Stimulated activated naive CD4-positive, alpha-beta T cell (primary cell): ENCODE measurements at regions not wholly inside any gene's neighbourhood (a gene's known extent, or its start where the extent isn't known, plus 50 kb on each side); places are given as distances from the start of the nearest gene placed in this dataset.
"Not testable (repeated sequence)": the region's sequence is repeated elsewhere in the genome, so short reads cannot be mapped to it uniquely, and the experiment has no call there.

Source experiments
- DNase-seq, 6 experiments: peaks; one replicate each; lab custom pipeline; 2025; lab: John Stamatoyannopoulos, UW

DNA sequence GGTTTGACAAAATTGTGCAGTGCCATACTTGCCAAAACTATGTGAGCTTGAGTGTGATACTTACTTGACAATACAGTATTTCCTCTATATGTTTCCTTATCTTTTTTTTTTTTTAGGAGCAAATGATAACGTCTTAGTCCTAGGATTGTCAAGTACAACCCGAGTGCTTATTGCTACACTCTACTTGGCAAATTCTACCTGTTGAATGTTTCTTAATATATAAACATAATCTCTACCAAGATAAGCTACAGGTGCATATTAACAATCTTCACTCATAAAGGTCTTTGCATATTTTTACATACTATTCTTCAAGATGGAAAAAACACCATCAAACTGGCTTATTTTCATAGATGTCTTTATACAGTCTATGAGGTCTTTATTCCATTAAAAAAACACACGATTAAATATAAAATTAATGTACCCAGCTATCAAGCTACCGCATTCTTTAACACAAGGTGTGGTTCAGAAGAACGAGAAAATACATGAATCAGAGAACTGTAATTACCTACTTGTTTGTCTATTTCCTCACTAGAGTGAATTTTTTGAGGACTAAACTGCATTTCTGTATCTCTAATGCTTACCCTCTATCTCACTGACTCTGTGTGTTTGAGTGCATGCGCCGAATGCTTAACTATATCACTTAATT lies 76.1 kb upstream of the PDSS1 start:
- DNase-seq, result no peak

DNA sequence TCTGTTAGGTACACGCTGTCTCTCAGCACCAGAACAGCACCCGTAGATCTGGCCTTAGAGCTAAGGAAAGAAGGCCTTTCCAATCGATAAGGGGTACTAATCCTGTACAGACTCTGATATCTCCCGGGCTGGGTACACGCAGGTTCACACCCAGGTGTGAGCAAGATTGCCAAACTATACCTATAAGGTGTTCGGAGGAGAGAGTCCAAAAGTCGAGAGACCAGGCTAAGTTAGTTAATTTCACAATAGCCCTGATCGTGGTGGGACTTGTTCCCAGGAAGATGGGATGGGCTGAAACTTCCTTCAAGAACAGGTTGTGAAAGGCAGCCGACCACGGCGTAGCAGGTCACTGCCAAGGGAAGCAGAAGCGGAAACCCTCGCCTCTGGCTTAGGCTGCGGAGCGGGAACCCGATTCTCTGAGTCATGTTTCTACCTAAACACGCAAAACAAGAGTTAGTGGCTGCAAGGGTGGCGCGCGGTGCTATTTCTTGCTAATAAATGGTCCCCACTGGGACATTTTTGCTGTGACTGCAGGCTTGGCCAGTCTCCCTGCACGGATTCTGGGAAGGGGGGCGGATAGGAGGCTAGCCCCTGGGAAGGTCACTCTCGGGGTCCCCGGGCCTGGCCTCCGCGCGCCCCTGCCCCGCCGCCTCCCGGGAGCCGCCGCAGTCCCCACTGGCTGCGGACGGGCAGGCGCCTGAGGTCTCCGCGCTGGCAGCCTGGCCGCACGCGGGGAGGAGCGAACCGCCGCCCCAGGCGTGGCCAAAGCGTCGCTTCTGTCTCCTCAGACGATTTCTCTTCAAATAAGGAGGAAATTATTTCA lies 75.4 kb upstream of the PDSS1 start:
- peak in 3 of 6 experiments; percentile 6 to 30 (median 22) for DNase-seq

DNA sequence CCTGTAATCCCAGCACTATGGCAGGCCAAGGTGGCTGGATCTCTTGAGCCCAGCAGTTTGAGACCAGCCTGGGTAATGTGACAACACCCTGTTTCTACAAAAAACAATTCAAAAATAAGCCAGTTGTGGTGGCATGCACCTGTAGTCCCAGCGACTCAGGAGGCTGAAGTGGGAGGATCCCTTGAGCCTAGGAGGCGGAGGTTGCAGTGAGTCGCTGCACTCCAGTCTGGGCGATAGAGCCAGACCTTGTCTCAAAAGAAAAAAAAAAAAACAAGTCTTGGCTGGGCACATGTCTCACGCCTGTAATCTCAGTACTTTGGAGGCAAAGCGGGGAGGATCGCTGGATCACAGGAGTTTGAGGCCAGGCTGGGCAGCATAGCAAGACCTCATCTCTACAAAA lies 74.6 kb upstream of the PDSS1 start:
- DNase-seq, result no peak

DNA sequence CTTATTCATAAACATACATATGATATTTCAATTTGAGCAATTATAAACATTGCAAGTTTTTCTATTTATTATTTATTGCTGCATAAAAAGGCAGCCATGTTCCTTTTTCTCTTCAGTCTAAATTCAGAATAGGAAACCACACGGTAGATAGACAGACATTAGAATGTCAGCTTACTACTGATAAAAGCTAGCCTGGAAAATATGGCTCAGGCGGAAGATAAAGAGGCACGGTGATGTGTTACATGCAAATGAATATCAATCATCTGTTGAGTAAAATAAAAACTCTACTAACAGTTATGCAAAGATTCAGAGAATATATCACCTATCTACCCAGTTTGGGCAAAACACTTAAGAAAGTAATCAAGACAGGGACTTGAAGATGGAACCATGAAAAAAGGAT lies 73.5 kb upstream of the PDSS1 start:
- DNase-seq, result no peak

DNA sequence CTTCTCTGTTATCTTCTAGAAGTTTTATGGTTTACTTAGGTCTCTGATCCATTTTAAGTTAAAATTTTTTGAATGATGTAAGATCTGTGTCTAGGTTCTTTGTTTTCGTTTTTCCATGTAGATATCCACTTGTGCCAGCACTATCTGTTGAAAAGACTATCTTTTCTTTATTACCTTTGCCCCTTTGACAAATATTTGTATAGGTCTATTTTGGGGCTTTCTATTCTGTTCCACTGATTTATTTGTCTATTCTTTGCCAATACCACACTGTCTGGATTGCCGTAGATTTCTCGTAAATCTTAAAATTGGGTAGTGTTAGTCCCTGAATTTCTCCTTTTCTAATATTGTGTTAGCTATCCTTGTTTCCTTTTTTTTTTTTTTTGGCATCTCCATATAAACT lies 71.4 kb upstream of the PDSS1 start:
- DNase-seq, result no peak

DNA sequence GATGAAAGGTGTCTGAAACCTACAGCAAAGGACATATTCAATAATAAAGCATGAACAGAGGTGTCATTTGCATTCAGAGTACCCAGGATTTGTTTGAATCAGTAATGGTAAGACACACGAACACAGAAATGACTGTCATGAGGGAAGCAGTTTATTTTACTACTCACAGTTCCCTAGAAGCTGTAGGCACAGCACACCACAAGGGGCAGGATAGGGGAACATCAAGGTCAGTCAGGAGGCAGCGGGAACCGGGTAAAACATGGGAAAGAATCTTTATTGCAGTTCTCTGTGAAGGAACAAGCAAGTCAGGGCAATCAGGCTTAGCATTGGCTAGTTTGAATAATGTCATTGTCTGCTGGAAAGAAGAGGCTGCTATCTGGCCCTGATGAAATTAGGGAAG lies 70.2 kb upstream of the PDSS1 start:
- DNase-seq, result no peak

DNA sequence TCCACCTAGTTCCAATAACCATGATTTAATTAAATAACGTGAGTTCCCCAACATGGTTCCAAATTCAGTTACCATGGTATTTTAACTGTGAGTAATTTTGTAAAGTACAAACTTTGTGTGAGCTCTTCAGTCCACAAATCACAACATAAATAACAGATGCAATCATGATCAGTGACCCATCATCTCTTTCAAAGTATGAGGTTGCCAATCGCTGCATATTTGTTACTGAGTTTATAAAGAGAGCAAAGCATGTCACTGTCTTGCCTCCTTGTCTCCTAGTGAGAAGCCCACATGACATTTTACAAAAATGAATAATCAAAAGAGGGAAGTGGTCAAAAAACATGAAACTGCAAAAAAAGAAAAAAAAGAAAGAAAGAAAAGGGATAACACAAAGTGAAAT lies 69.1 kb upstream of the PDSS1 start:
- DNase-seq, result no peak

DNA sequence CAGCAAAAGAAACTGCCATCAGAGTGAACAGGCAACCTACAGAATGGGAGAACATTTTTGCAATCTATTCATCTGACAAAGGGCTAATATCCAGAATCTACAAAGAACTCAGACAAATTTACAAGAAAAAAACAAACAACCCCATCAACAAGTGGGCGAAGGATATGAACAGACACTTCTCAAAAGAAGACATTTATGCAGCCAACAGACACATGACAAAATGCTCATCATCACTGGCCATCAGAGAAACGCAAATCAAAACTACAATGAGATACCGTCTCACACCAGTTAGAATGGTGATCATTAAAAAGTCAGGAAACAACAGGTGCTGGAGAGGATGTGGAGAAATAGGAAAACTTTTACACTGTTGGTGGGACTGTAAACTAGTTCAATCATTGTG lies 65.3 kb upstream of the PDSS1 start:
- DNase-seq, result not testable (repeated sequence)

DNA sequence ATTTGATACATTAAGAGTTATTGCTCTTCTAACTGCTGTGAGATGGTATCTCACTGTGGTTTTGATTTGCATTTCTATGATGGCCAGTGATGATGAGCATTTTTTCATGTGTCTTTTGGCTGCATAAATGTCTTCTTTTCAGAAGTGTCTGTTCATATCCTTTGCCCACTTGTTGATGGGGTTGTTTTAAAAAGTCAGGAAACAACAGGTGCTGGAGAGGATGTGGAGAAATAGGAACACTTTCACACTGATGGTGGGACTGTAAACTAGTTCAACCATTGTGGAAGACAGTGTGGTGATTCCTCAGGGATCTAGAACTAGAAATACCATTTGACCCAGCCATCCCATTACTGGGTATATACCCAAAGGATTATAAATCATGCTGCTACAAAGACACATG lies 63.4 kb upstream of the PDSS1 start:
- not testable (repeated sequence) for DNase-seq

DNA sequence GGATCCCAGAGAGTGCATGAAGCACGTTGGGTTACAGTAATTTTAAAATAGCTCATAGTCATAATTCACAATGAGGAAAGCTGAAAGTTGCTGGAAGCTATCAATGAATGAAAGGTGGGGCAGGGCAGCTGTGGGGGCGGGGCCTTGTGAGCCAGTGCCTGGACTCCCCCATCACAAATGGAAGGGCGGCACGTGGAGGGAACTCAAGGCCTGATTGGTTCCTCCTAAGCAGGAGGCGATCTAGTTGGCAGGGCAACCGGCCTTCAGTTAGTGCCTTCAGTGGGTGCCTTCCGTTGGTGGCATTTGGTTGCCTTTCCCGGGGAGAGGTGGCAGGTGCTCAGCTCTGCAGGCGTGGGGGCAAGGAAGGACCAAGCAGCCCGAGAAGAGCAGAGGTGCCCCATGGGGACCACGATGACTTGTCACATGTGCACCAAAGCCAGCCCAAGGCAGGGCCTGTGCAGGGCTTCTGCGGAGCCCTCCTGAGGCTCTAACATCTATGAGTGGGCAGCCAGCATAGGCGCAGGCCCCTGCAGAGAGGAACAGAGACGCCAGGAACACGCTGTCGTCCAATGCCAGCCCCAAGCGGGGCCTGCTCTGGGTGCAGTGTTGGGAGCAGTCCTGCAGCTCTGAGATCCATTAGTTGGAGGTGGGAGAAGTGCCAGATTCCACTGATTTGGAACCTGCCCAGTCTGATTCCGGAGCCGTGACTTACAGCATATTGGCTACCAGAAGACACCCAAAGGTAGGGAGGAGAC lies 59.8 kb upstream of the PDSS1 start:
- DNase-seq, result no peak

DNA sequence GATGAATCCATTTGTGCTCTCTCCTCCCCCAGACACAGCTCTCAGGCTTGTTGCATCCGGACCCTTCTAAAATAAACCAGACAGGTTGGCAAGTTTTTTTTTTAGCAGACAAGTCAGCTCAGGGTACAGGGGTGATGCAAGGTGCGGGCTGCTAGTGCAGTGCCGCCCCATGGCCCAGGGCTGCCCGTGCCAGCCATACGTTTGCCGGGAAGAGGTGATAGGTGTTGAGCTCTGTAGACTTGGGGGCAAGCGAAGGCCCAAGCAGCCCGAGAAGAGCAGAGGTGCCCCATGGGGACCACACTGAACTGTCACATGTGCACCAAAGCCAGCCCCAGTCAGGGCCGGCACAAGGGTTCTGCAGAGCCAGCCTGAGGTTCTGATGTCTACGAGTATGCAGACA lies 57.1 kb upstream of the PDSS1 start:
- DNase-seq, result no peak

DNA sequence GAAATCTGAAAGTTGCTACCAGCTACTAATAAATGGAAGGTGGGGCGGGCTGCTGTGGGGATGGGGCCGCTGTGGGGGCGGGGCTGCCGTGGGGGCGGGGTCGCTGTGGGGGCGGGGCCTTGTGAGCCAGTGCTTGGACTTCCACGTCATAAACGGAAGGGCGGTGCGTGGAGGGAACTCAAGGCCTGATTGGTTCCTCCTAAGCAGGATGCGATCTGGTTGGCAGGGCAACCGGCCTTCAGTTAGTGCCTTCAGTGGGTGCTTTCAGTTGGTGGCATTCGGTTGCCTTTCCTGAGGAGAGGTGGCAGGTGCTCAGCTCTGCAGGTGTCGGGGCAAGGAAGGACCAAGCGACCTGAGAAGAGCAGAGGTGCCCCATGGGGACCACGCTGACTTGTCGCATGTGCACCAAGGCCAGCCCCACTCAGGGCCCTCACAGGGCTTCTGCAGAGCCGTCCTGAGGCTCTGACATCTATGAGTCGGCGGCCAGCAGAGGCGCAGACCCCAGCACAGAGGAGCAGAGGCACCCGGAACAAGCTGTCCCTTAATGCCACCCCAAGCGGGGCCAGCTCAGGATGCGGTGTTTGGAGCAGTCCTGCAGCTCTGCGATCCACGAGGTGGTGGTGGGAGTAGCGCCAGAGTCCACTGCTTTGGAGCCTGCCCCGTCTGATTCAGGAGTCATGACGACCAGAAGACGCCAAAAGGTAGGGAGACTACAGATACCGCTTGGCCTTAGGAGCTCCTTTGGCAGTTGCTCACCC lies 54.4 kb upstream of the PDSS1 start:
- no peak for DNase-seq

DNA sequence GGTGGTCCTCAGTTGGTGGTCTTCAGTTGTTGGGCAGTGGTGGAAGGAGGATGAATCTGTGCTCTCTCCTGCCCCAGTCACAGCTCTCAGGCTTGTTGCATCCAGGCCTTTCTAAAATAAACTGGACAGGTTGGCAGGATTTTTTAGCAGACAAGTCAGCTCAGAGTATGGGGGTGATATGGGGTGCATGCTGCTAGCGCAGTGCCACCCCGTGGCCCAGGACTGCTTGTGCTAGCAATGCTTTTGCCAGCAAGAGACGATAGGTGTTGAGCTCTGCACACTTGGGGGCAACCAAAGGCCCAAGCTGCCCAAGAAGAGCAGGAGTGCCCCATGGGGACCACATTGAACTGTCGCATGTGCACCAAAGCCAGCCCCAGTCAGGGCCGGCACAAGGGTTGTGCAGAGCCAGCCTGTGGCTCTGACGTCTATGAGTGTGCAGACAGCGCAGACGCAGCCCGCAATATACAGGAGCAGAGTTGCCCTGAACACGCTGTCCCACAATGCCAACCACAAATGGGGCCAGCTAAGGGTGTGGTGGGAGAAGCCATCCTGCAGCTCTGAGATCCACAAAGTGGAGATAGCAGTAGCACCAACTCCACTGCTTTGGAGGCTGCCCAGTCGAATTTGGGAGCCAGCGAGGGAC lies 49.8 kb upstream of the PDSS1 start:
- no peak for DNase-seq
